HCT116 (cell line): ENCODE measurements at regions not wholly inside any gene's neighbourhood (a gene's known extent, or its start where the extent isn't known, plus 50 kb on each side); places are given as distances from the start of the nearest gene placed in this dataset.

Experiments
- ATAC-seq: fragments of 200-7000 bp; cut with Tn5 transposase; 2 replicates; pipeline ENCODE4 v1.9.1; 2020; ENCODE audit warnings: mild to moderate bottlenecking, moderate library complexity
- BruUV-seq: library from RNA; stranded (reverse); fragments of 400-500 nt; replicated peaks from 2 replicates; lab custom pipeline; 2021; lab: Mats Ljungman, UMichigan
- CTCF ChIA-PET: fragments of 300-600 bp; sonication (Branson Sonifier 250); formaldehyde crosslinking; loops from one replicate; lab custom pipeline; 2021; ENCODE audit warnings: antibody characterized with exemption; lab: Charles Lee
- POLR2A ChIA-PET: fragments of 300-600, 350-600 bp; sonication (Branson Sonifier 250); formaldehyde crosslinking; loops from one replicate; lab custom pipeline; 2021; ENCODE audit warnings: antibody characterized with exemption; lab: Charles Lee
- RAD21 ChIA-PET, 2 experiments: fragments of 300-600 bp; sonication (Branson Sonifier 250); formaldehyde crosslinking; loops; one replicate each; lab custom pipeline; 2023; ENCODE audit warnings: low total read pairs in 2 of 2; ENCODE audit not compliant: uncharacterized antibody in 2 of 2, unreplicated experiment in 2 of 2, low non-redundant PET in 1 of 2; lab: Charles Lee
- DNase-seq: peaks from one replicate; pipeline ENCODE4 v3.0.0-alpha.2; 2010; ENCODE audit warnings: low read depth, low spot score
- H2AFZ ChIP-seq: fragments of 200-600 bp; shearing (Covaris generic), sonication (generic); 2 replicates; pipeline ENCODE4 v1.6.1; 2017; ENCODE audit warnings: low read depth, mixed run types, mixed read lengths, antibody characterized with exemption, low read length; ENCODE audit not compliant: poor library complexity, severe bottlenecking
- H3K27ac ChIP-seq: 2 replicates; pipeline ENCODE4 v1.5.1; 2012; ENCODE audit warnings: low read depth, low read length
- H3K27me3 ChIP-seq: fragments of 200-600 bp; sonication (generic); 2 replicates; pipeline ENCODE4 v1.6.1; 2016; ENCODE audit warnings: mixed run types, low read length, mixed read lengths; ENCODE audit not compliant: insufficient read depth
- H3K36me3 ChIP-seq, 2 experiments: fragments of 200-500 bp in 1 of 2; fragments of 200-600 bp in 1 of 2; sonication (Bioruptor generic) in 1 of 2; sonication (generic) in 1 of 2; 2 replicates each; pipeline versions ENCODE4 v1.5.1 to v1.6.1; 2014 to 2016; ENCODE audit warnings: low read length in 2 of 2, inconsistent platforms in 1 of 2, mixed read lengths in 1 of 2, mixed run types in 1 of 2; ENCODE audit not compliant: insufficient read depth in 2 of 2, control insufficient read depth in 1 of 2
- H3K4me1 ChIP-seq, 2 experiments: fragments of 200-600 bp in 1 of 2; sonication (generic) in 1 of 2; 2 replicates each; pipeline versions ENCODE4 v1.5.1 to v1.6.1; 2012 to 2017; ENCODE audit warnings: low read length in 2 of 2, inconsistent platforms in 1 of 2, mild to moderate bottlenecking in 1 of 2, mixed read lengths in 1 of 2, mixed run types in 1 of 2, moderate library complexity in 1 of 2; ENCODE audit not compliant: insufficient read depth in 2 of 2, control insufficient read depth in 1 of 2
- H3K4me2 ChIP-seq: fragments of 200-600 bp; sonication (generic); 2 replicates; pipeline ENCODE4 v1.6.1; 2017; ENCODE audit warnings: mixed run types, low read length, mixed read lengths
- H3K4me3 ChIP-seq, 2 experiments: fragments of 200-600 bp in 1 of 2; sonication (generic) in 1 of 2; replicated peaks in 1 of 2; 2 replicates each; pipeline ENCODE4 v1.5.1; 2011 to 2016; ENCODE audit warnings: low read length in 2 of 2, control low read depth in 1 of 2, low read depth in 1 of 2, mild to moderate bottlenecking in 1 of 2, mixed read lengths in 1 of 2, mixed run types in 1 of 2
- H3K79me2 ChIP-seq: fragments of 200-600 bp; sonication (generic); 2 replicates; pipeline ENCODE4 v1.6.1; 2017; ENCODE audit warnings: mild to moderate bottlenecking, mixed run types, low read length, moderate library complexity, mixed read lengths; ENCODE audit not compliant: insufficient read depth
- H3K9ac ChIP-seq: fragments of 200-600 bp; sonication (generic); 2 replicates; pipeline ENCODE4 v1.6.1; 2016; ENCODE audit warnings: low read length, mixed read lengths
- H3K9me2 ChIP-seq: fragments of 200-600 bp; sonication (generic), shearing (Covaris generic); 2 replicates; pipeline ENCODE4 v1.6.1; 2017; ENCODE audit warnings: mixed run types, mild to moderate bottlenecking, moderate library complexity; ENCODE audit not compliant: insufficient read depth
- H3K9me3 ChIP-seq, 2 experiments: fragments of 200-500 bp in 1 of 2; fragments of 200-600 bp in 1 of 2; sonication (Bioruptor generic) in 1 of 2; sonication (generic) in 1 of 2; 2 replicates each; pipeline ENCODE4 v1.6.1; 2014 to 2017; ENCODE audit warnings: low read length in 2 of 2, mixed read lengths in 2 of 2, inconsistent platforms in 1 of 2, low read depth in 1 of 2, mild to moderate bottlenecking in 1 of 2, mixed run types in 1 of 2, moderate library complexity in 1 of 2; ENCODE audit not compliant: control insufficient read depth in 1 of 2, insufficient read depth in 1 of 2
- H4K20me1 ChIP-seq: fragments of 200-600 bp; sonication (generic), shearing (Covaris generic); 2 replicates; pipeline ENCODE4 v1.6.1; 2017; ENCODE audit warnings: mixed run types, mild to moderate bottlenecking, moderate library complexity; ENCODE audit not compliant: insufficient read depth
- CBX3 ChIP-seq: IDR thresholded peaks from 2 replicates; pipeline ENCODE4 v1.6.1; 2012; ENCODE audit warnings: low read depth
- CEBPB ChIP-seq: IDR thresholded peaks from 2 replicates; pipeline ENCODE4 v1.6.1; 2012; ENCODE audit warnings: low read depth
- EGR1 ChIP-seq: IDR thresholded peaks from 2 replicates; pipeline ENCODE4 v1.6.1; 2012; ENCODE audit warnings: low read depth
- ELF1 ChIP-seq: IDR thresholded peaks from 2 replicates; pipeline ENCODE4 v1.6.1; 2012; ENCODE audit warnings: low read depth, borderline replicate concordance
- FOSL1 ChIP-seq: IDR thresholded peaks from 2 replicates; pipeline ENCODE4 v1.6.1; 2012; ENCODE audit warnings: low read depth
- JUND ChIP-seq: IDR thresholded peaks from 2 replicates; pipeline ENCODE4 v1.6.1; 2012
- MAX ChIP-seq: IDR thresholded peaks from 2 replicates; pipeline ENCODE4 v1.6.1; 2012
- POLR2A ChIP-seq: IDR thresholded peaks from 2 replicates; pipeline ENCODE4 v1.7.0; 2011; ENCODE audit warnings: borderline replicate concordance; ENCODE audit not compliant: insufficient read depth, insufficient read length; ENCODE audit errors: extremely low read depth
- POLR2AphosphoS5 ChIP-seq: IDR thresholded peaks from 2 replicates; pipeline ENCODE4 v1.6.1; 2011; ENCODE audit warnings: mild to moderate bottlenecking, low read depth, low read length, moderate library complexity
- RAD21 ChIP-seq: IDR thresholded peaks from 2 replicates; pipeline ENCODE4 v1.6.1; 2012; ENCODE audit warnings: low read depth, mild to moderate bottlenecking
- ZFX ChIP-seq: fragments of 450-650 bp; IDR thresholded peaks from 2 replicates; pipeline ENCODE4 v1.6.1; 2017
- intact Hi-C: fragments of 100-400 bp; cut with micrococcal nuclease; formaldehyde crosslinking; loops from 2 replicates; pipeline ENCODE4 v1.10.0; 2022
- TF ChIP-seq, protein P1 (sequence below): IDR thresholded peaks from 2 replicates; pipeline ENCODE4 v1.6.1; 2012; ENCODE audit warnings: low read depth
- TF ChIP-seq, protein P2 (sequence below): IDR thresholded peaks from 2 replicates; pipeline ENCODE4 v1.6.1; 2011; ENCODE audit warnings: mild to moderate bottlenecking, low read length, moderate library complexity; ENCODE audit not compliant: insufficient replicate concordance; ENCODE audit errors: extremely low read depth

- Histone ChIP-seq H3K27me3 (peaks cover 8% of the 10 kb centered on the region; the same call in 1 of the 2 replicates), H3K27ac (no peak overlapping the region), H3K4me1 (peaks cover 25 to 41% of the 10 kb centered on the region in 2 experiments), H4K20me1 (no peaks in the 10 kb centered on the region), H2AFZ (no peak overlapping the region), H3K9me3 (no peaks in the 10 kb centered on the region), H3K4me3 (no peak overlapping the region), H3K36me3 (no peaks in the 10 kb centered on the region), H3K9ac (no peak overlapping the region), H3K9me2 (no peaks in the 10 kb centered on the region), H3K79me2 (no peaks in the 10 kb centered on the region), H3K4me2 (no peak overlapping the region)
- TF ChIP-seq, protein P1, sequence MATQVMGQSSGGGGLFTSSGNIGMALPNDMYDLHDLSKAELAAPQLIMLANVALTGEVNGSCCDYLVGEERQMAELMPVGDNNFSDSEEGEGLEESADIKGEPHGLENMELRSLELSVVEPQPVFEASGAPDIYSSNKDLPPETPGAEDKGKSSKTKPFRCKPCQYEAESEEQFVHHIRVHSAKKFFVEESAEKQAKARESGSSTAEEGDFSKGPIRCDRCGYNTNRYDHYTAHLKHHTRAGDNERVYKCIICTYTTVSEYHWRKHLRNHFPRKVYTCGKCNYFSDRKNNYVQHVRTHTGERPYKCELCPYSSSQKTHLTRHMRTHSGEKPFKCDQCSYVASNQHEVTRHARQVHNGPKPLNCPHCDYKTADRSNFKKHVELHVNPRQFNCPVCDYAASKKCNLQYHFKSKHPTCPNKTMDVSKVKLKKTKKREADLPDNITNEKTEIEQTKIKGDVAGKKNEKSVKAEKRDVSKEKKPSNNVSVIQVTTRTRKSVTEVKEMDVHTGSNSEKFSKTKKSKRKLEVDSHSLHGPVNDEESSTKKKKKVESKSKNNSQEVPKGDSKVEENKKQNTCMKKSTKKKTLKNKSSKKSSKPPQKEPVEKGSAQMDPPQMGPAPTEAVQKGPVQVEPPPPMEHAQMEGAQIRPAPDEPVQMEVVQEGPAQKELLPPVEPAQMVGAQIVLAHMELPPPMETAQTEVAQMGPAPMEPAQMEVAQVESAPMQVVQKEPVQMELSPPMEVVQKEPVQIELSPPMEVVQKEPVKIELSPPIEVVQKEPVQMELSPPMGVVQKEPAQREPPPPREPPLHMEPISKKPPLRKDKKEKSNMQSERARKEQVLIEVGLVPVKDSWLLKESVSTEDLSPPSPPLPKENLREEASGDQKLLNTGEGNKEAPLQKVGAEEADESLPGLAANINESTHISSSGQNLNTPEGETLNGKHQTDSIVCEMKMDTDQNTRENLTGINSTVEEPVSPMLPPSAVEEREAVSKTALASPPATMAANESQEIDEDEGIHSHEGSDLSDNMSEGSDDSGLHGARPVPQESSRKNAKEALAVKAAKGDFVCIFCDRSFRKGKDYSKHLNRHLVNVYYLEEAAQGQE: no peak
- TF ChIP-seq ELF1 (no peak), CBX3 (no peak), POLR2A (no peak), FOSL1 (no peak), CEBPB (no peak), MAX (no peak), JUND (no peak), ZFX (no peak), EGR1 (no peak), POLR2AphosphoS5 (no peak), RAD21 (no peak)
- TF ChIP-seq, protein P2, sequence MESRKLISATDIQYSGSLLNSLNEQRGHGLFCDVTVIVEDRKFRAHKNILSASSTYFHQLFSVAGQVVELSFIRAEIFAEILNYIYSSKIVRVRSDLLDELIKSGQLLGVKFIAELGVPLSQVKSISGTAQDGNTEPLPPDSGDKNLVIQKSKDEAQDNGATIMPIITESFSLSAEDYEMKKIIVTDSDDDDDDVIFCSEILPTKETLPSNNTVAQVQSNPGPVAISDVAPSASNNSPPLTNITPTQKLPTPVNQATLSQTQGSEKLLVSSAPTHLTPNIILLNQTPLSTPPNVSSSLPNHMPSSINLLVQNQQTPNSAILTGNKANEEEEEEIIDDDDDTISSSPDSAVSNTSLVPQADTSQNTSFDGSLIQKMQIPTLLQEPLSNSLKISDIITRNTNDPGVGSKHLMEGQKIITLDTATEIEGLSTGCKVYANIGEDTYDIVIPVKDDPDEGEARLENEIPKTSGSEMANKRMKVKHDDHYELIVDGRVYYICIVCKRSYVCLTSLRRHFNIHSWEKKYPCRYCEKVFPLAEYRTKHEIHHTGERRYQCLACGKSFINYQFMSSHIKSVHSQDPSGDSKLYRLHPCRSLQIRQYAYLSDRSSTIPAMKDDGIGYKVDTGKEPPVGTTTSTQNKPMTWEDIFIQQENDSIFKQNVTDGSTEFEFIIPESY: no peak
- no peak for ATAC-seq
- intact Hi-C loops: no loop called here
- BruUV-seq: no TSS peak
- ChIA-PET CTCF (no interaction called here), POLR2A (no interaction called here), RAD21 (no interaction called here)
- no peak for DNase-seq
Measured at GRCh38 chr5:142219146-142219545, 105.7 kb downstream of the SPRY4 start.
